ENCODE measurements at regions not wholly inside any gene's neighbourhood (a gene's known extent, or its start where the extent isn't known, plus 50 kb on each side); places are given as distances from the start of the nearest gene placed in this dataset.

DNA sequence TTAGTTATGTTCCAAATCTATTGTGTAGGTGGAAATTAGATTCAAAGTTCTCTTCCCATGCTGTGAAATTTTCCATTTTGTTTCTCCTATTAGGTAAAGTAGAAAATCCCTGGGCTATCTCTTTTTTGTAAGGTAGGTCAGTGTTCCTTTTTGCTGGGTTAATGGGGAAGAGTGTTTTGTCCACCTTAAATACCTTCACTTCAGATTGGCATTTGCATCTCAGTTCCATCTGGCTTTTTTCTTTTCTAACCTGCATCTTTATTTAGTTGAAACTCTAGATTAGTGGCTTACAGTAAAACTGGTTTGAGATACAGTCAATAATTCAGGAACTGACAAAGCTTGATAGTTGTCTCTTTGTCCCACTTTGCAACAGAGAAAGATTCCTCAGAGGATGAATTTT lies 1115.8 kb downstream of the PDHA2 start:
- TF ChIP-seq, protein P1, sequence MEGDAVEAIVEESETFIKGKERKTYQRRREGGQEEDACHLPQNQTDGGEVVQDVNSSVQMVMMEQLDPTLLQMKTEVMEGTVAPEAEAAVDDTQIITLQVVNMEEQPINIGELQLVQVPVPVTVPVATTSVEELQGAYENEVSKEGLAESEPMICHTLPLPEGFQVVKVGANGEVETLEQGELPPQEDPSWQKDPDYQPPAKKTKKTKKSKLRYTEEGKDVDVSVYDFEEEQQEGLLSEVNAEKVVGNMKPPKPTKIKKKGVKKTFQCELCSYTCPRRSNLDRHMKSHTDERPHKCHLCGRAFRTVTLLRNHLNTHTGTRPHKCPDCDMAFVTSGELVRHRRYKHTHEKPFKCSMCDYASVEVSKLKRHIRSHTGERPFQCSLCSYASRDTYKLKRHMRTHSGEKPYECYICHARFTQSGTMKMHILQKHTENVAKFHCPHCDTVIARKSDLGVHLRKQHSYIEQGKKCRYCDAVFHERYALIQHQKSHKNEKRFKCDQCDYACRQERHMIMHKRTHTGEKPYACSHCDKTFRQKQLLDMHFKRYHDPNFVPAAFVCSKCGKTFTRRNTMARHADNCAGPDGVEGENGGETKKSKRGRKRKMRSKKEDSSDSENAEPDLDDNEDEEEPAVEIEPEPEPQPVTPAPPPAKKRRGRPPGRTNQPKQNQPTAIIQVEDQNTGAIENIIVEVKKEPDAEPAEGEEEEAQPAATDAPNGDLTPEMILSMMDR (optimal IDR thresholded peaks at IDR 0.05 in 1 of 3, IDR thresholded peaks at IDR 0.05 in 1 of 3, conservative IDR thresholded peaks at IDR 0.05 in 1 of 3; ENCODE audit: extremely low read depth in 1 of 3, insufficient read depth in 2 of 3, low read length in 3 of 3): no peak
- no peak for TF ChIP-seq EZH2 (IDR thresholded peaks at IDR 0.05; ENCODE audit: low read length)

Data from keratinocyte (primary cell).